DND-41 (cell line): ENCODE measurements at regions not wholly inside any gene's neighbourhood (a gene's known extent, or its start where the extent isn't known, plus 50 kb on each side); places are given as distances from the start of the nearest gene placed in this dataset.

Experiments used
- CTCF ChIP-seq: IDR thresholded peaks from 2 replicates; pipeline ENCODE4 v1.5.1; 2012; ENCODE audit warnings: borderline replicate concordance, low read length, moderate library complexity, mild to moderate bottlenecking; ENCODE audit not compliant: poor library complexity, severe bottlenecking; ENCODE audit errors: extremely low read depth
- EZH2 ChIP-seq: IDR thresholded peaks from 3 replicates; pipeline ENCODE4 v1.6.1; 2012; ENCODE audit warnings: borderline replicate concordance, low read depth, mild to moderate bottlenecking, moderate library complexity, low read length, inconsistent platforms; ENCODE audit not compliant: severe bottlenecking

- TF ChIP-seq CTCF: no peak
- TF ChIP-seq EZH2: no peak
Measured at GRCh38 chr4:71254451-71255012, 84.3 kb upstream of the SLC4A4 start.
